HG02588 (cell line): ENCODE measurements at regions not wholly inside any gene's neighbourhood (a gene's known extent, or its start where the extent isn't known, plus 50 kb on each side); places are given as distances from the start of the nearest gene placed in this dataset.

Experiments used
- ATAC-seq: cut with Tn5 transposase; IDR thresholded peaks from one replicate; pipeline ENCODE4 v1.9.1; 2021; ENCODE audit warnings: mild to moderate bottlenecking, moderate library complexity; ENCODE audit not compliant: unreplicated experiment

GRCh38 chr2:188848887-188849435, 125.2 kb upstream of the COL3A1 start:
- ATAC-seq, result no peak

GRCh38 chr2:188850786-188851185, 123.4 kb upstream of the COL3A1 start:
- no peak for ATAC-seq

- no peak for ATAC-seq
Measured at GRCh38 chr2:188851311-188851710, 122.9 kb upstream of the COL3A1 start.

GRCh38 chr2:188851826-188852225, 122.3 kb upstream of the COL3A1 start:
- no peak for ATAC-seq

GRCh38 chr2:188852772-188853171, 121.4 kb upstream of the COL3A1 start:
- ATAC-seq, result no peak

GRCh38 chr2:188853307-188853706, 120.9 kb upstream of the COL3A1 start:
- no peak for ATAC-seq

- no peak for ATAC-seq
Measured at GRCh38 chr2:188865681-188866080, 108.5 kb upstream of the COL3A1 start.

- ATAC-seq, result no peak
Measured at GRCh38 chr2:188869550-188869949, 104.6 kb upstream of the COL3A1 start.

- ATAC-seq, result no peak
Measured at GRCh38 chr2:188870289-188870688, 103.9 kb upstream of the COL3A1 start.

GRCh38 chr2:188875104-188875503, 99.1 kb upstream of the COL3A1 start:
- no peak for ATAC-seq

- no peak for ATAC-seq
Measured at GRCh38 chr2:188878716-188879115, 95.5 kb upstream of the COL3A1 start.

- no peak for ATAC-seq
Measured at GRCh38 chr2:188880740-188881139, 93.4 kb upstream of the COL3A1 start.

GRCh38 chr2:188881434-188881833, 92.7 kb upstream of the COL3A1 start:
- ATAC-seq, result no peak

- ATAC-seq, result no peak
Measured at GRCh38 chr2:188884046-188884445, 90.1 kb upstream of the COL3A1 start.

- ATAC-seq, result no peak
Measured at GRCh38 chr2:188884517-188884916, 89.7 kb upstream of the COL3A1 start.

- ATAC-seq, result no peak
Measured at GRCh38 chr2:188889187-188889586, 85.0 kb upstream of the COL3A1 start.

- ATAC-seq, result no peak
Measured at GRCh38 chr2:188890755-188891154, 83.4 kb upstream of the COL3A1 start.

- ATAC-seq, result no peak
Measured at GRCh38 chr2:188892636-188893035, 81.5 kb upstream of the COL3A1 start.

GRCh38 chr2:188893972-188894371, 80.2 kb upstream of the COL3A1 start:
- no peak for ATAC-seq

GRCh38 chr2:188894979-188895378, 79.2 kb upstream of the COL3A1 start:
- no peak for ATAC-seq

GRCh38 chr2:188897096-188897495, 77.1 kb upstream of the COL3A1 start:
- ATAC-seq, result no peak

- ATAC-seq, result no peak
Measured at GRCh38 chr2:188898261-188898660, 75.9 kb upstream of the COL3A1 start.

- no peak for ATAC-seq
Measured at GRCh38 chr2:188902901-188903491, 71.2 kb upstream of the COL3A1 start.
